Vagina (tissue), 2 donors: ENCODE measurements at regions not wholly inside any gene's neighbourhood (a gene's known extent, or its start where the extent isn't known, plus 50 kb on each side); places are given as distances from the start of the nearest gene placed in this dataset.

Experiments used
- CTCF ChIP-seq, 3 experiments: fragments of 450-650 bp in 2 of 3; fragments of 200-600 bp in 1 of 3; sonication (generic) in 1 of 3; IDR thresholded peaks; one replicate each; pipeline ENCODE4 v1.5.1; 2017 to 2019; ENCODE audit warnings: antibody characterized with exemption in 3 of 3, mild to moderate bottlenecking in 2 of 3, moderate library complexity in 2 of 3
- POLR2A ChIP-seq, 2 donors: fragments of 450-650 bp; IDR thresholded peaks; one replicate each; pipeline ENCODE4 v1.6.1; 2017; ENCODE audit warnings: antibody characterized with exemption in 2 of 2, mild to moderate bottlenecking in 2 of 2, moderate library complexity in 2 of 2
- POLR2AphosphoS5 ChIP-seq, 2 donors: sonication (generic); formaldehyde crosslinking; IDR thresholded peaks; one replicate each; pipeline ENCODE4 v1.9.0; 2017; ENCODE audit warnings: antibody characterized with exemption in 2 of 2, mild to moderate bottlenecking in 2 of 2, low read depth in 1 of 2; ENCODE audit not compliant: insufficient read depth in 1 of 2

- no peak for TF ChIP-seq POLR2AphosphoS5 (IDR thresholded peaks at IDR 0.05; ENCODE audit: insufficient read depth in 1 of 2, low read depth in 1 of 2)
- TF ChIP-seq CTCF (IDR thresholded peaks at IDR 0.05): no peak
- TF ChIP-seq POLR2A (IDR thresholded peaks at IDR 0.05): no peak
These were observed 802.2 kb upstream of the WWC1 start for GRCh38 chr5:167489202-167489601.
